VCaP (cell line): ENCODE measurements at regions not wholly inside any gene's neighbourhood (a gene's known extent, or its start where the extent isn't known, plus 50 kb on each side); places are given as distances from the start of the nearest gene placed in this dataset.
"Not testable (repeated sequence)": the region's sequence is repeated elsewhere in the genome, so short reads cannot be mapped to it uniquely, and the experiment has no call there.

Experiments
- H3K27ac ChIP-seq: fragments of 450-650 bp; 2 replicates; pipeline ENCODE4 v1.5.1; 2017
- CTCF ChIP-seq: fragments of 450-650 bp; conservative IDR thresholded peaks from 2 replicates; pipeline ENCODE4 v1.5.1; 2017; ENCODE audit warnings: mild to moderate bottlenecking, moderate library complexity

- no peak overlapping the region for H3K27ac ChIP-seq
- no peak for TF ChIP-seq CTCF
Observed at GRCh38 chr13:19055611-19056010, 126.0 kb downstream of the TUBA3C start.

GRCh38 chr13:19053561-19053960, 128.1 kb downstream of the TUBA3C start:
- TF ChIP-seq CTCF, result no peak
- no peak overlapping the region for H3K27ac ChIP-seq

GRCh38 chr13:19052931-19053330, 128.7 kb downstream of the TUBA3C start:
- H3K27ac ChIP-seq, result no peak overlapping the region
- no peak for TF ChIP-seq CTCF

- no peak for TF ChIP-seq CTCF
- no peak overlapping the region for H3K27ac ChIP-seq
Observed at GRCh38 chr13:19052180-19052579, 129.4 kb downstream of the TUBA3C start.

- no peak for TF ChIP-seq CTCF
- H3K27ac ChIP-seq, result no peak overlapping the region
Observed at GRCh38 chr13:19050901-19051300, 130.7 kb downstream of the TUBA3C start.

- H3K27ac ChIP-seq, result not testable (repeated sequence)
Observed at GRCh38 chr13:19049624-19050023, 132.0 kb downstream of the TUBA3C start.

GRCh38 chr13:19048381-19048780, 133.2 kb downstream of the TUBA3C start:
- TF ChIP-seq CTCF, result no peak
- no peak overlapping the region for H3K27ac ChIP-seq

- no peak for TF ChIP-seq CTCF
- no peak overlapping the region for H3K27ac ChIP-seq
Observed at GRCh38 chr13:19023115-19023514, 158.5 kb downstream of the TUBA3C start.
